OCI-M1 (cell line): ENCODE measurements at regions not wholly inside any gene's neighbourhood (a gene's known extent, or its start where the extent isn't known, plus 50 kb on each side); places are given as distances from the start of the nearest gene placed in this dataset.

Experiments used
- DNase-seq: peaks from one replicate; lab custom pipeline; 2025; lab: John Stamatoyannopoulos, UW

DNA sequence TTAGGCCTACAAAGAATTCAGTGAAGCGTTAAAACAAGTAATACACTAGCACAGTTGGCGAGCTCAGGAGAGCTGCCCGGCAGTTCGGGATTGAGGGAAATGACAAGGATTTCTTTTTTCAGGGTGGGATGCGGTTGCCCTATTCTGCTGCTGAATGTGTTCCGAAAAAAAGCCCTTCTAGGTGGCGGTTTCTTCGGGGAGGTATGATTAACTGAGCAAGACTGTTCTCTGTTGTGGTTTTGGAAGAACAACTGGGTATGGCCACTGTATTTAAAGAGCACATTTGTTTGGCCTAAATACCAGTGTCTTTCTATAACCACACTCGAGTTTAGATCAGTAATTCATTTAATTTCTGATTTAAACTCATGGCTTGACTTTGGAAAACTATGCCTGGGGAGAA is 459.7 kb upstream of the FAT1 start:
- no peak for DNase-seq

DNA sequence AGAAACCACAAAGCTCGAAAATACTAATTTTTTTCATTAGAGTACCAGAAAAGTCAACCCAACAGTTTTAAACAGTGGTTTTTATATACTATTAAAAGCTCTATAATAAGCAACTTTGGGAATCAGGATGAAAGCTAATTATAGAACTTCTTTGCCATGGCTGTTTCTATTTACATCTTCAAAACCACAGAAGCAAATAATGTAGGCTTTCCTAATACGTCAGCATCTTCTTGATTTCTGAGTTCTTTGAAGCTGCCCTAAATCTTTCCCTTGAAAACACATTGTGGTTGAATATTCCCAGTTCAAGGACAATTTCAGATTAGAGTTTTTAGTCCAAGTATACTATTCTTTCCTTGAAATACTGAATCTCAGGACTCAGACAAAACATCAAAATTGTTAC is 460.2 kb upstream of the FAT1 start:
- no peak for DNase-seq

DNA sequence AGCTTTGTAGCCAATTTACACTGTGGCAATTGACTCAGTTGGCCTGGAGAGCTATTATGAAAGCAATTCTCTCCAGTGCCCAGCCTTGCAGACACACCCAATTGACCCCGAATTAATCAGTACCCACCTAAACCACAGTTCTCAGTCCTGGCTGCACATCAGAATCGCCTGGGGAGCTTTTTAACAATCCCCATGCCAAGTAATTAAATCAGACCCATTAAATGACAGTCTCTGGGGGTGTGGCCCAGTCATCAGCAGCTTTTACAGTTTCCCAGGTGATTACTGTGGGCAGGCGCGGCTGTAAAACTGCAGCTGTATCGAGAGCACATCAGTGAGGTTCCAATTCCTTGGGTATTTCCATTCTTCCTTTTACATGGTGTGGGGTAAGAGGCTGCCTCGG is 460.9 kb upstream of the FAT1 start:
- DNase-seq: no peak

DNA sequence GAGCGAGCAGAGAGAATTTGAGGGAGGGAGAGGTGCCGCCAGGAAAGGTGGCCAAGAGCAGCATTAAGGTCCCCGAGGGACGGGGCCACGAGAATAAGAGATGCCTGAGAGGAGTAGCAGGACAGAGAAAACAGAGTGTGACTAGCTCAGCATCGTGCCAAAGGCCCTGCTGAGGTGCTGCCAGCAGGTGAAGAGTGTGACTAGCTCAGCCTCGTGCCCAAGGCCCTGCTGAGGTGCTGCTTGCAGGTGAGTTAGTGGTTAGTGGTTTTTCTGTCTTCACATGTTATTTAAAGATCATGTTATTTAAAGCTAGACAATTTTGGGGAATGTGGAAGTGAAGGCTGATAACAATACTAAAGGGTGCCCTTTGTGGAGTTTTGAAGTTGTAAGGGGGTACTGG is 464.5 kb upstream of the FAT1 start:
- no peak for DNase-seq

DNA sequence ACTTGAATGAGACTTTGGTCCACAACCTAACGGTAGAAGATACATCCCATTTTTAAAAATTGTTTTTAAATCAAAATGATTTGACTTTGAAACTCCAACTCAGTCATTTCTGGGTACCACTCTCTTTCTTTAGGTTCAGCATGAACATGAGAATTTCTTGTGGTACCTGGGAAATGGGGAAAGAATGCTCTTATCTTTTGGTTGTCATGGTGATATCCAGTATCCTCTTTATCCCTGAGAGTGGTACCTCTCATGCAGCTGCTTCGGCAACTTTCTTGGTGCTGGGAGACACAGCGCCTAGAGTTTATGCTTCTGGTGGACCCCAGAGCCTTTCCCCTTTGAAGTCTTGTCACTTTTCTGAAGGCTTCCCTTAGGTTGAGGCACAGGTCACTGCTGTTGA is 465.1 kb upstream of the FAT1 start:
- no peak for DNase-seq

DNA sequence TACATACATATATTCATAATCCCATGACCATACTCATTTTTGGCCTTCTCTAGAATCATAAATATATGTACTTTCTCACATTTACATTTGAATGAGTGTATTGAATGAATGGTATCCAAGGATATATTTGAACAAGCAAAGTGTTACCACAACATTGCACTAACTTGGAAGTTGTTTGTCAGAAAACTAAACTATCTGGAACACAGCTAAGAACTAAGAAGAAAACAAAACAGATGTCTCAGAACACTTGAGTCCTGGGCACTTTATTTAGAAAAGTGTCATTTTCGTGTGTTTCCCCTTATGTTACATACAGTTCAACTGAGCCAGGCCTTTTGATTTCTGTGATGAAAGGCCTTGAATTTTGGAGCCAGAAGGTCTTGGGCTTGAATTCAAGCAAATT is 466.7 kb upstream of the FAT1 start:
- no peak for DNase-seq

DNA sequence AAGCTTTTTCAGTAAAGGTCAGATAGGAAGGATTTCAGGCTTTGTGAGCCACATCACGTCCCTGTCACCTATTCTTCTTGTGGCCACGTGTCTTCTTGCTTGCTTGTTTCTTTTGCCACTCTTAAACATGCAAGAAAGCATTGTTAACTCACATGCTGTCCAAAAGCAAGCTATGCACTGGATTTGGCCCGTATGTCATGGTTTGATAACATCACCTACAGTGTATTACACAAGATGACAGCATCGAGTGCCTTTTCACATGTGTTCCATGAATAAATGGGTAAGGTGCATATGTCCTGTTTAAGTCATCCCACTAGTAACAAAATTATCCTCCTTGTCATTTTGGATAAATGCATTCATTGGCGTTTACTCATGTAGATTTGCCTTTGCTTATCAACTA is 468.0 kb upstream of the FAT1 start:
- DNase-seq: peak; percentile 23

DNA sequence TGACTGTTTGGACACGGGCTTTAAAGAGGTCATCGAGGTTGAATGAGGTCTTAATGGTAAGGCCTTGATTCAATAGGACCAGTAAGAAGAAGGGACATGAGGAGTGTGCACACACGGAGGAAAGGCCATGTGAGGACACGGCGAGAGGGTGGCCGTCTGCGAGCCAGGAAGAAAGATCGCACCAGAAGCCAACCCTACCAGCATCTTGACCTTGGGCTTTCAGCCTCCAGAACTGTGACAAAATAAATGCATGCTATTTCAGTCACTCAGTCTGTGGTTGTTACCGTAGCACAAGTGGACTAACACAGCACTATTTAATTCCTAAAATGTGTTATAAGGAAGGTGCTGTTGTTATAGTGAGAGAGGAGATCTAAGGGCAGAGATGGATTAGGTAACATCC is 468.6 kb upstream of the FAT1 start:
- DNase-seq: no peak

DNA sequence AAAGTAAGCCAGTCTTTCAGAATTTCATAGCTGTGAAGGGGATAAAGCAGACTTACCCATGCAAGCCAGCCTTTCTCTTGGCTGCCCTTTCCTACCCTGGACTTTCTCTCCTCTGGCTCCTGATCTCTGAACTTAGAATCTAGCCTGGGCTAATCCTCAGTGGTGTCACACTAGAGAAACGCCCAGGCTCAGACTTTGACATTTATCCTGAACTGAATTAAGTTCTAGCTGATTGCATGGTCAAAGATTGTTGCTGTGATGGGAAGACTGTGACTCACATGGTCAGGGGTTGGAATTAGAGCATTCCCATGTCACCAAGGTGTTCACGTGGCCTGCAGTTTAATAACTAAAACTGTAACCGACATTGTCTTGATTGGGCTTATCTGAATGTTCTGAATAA is 469.5 kb upstream of the FAT1 start:
- DNase-seq: no peak

DNA sequence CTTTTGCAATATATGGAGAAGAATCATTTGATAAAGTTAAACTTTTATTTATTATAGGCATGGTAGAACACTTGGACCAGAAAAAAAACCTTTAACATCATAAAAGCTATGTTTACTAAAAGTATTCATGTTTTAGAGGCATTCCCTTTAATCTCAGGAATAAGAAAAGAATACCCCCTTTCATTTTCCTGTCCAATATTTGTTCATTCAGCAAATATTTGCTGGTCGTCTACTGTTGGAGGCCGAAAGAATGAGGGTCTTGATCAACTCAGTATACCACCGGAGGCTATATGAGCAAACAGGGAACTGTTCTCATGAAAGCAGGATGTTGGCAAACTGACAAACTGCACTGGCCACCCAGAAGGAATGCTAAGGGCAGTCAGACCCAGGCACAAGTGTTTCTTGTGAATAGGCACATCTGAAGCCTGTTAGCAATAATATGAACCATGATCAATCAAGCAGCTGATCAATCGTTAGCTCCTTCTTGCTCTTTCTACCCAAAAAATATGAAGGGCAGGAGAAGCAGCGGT is 480.8 kb upstream of the FAT1 start:
- DNase-seq: no peak

DNA sequence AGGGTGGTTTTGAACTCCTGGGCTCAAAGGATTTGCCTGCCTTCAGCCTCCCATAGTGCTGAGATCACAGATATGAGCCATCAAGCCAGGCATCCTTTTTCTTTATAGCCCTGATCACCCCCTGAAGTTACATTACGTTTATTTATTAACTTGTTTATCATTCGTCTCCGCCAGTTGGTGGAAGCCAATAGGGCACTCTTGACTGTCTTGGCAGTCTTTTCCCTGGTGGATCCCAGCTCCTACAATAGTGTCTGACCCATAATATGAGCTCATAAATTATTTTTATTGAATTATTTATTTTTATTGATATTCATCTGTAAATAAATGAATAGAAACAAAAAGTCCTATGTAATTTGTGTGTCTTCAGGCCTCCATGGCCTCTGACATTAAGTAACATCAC is 484.3 kb upstream of the FAT1 start:
- no peak for DNase-seq

DNA sequence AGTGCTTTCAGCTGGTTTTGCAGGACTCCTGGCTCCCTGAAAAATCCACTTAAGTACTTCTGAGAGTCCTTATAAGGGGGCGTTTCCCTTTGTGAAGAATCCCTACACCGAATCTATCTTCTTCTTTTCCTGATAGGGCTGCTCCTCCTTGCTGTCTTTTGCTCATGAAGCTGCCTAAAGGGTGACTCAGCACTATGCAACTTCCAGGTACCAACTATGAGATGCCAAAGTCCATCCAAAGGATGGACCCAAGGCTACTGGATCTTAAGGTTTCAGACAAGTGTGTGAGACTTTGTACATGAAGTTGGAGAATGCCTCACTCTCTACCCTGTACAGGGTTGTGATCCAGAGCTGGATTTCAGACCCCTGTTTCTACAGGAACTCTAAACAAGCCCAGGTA is 485.0 kb upstream of the FAT1 start:
- no peak for DNase-seq

DNA sequence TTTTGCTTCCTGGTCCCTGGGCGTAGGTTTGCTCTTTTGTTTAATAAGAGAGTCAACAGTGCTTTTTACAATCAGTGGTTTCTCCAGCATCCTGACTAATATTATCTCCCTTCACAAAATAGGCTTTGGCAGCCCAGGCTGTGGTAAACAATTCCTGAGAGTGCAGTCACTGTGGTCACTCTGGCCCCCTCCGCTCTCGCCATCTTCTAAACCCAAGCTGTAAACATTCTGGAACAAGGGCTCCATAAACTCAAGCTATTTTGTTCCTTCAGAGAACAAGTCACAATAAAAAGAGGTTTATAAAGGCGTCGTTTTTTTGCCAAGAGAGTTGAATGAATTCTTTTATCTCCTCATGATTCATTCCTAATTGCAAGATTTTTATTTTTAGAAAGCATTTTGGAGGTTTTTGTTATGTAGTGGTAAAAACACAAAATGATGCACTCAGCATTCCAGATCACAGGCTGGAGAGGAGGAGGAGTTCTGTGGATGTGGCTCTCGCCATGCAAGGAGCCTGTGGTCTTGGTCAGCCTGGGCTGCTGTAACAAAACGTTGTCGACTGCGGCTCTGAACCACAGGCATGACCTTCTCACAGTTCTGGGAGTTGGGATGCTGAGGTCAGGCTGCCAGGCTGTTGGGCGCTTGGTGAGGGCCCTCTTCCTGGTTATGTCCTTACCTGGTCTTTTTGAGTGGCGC is 486.4 kb upstream of the FAT1 start:
- no peak for DNase-seq

DNA sequence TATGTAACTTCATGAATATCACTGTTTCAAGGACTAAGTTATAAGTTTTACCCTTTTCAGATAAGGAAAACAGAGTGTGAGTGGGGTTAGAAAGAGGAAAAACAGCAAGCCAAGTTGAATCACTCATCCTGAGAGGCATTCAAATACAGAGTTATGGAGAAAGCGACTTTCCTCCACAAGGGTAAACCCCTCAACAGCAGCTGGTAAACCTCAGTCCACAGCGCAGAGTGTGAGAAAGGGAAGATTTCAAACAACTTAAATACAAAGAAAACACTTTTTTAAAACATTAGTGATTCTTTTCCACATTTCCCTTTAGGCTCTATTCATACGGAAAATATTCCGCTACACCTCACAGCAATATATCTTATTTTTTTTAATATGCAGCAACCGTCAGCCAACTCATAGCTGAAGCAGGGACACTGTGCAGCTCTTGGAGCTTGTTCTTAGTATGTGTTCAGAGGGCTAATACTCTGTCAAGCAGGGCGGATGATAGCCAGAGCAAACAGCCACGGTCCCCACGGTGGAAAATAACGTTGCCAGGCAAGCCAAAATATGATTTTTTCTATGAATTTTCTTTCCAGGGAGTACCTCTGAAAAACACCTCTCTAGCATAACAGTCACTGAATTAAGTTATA is 488.9 kb upstream of the FAT1 start:
- DNase-seq: no peak

DNA sequence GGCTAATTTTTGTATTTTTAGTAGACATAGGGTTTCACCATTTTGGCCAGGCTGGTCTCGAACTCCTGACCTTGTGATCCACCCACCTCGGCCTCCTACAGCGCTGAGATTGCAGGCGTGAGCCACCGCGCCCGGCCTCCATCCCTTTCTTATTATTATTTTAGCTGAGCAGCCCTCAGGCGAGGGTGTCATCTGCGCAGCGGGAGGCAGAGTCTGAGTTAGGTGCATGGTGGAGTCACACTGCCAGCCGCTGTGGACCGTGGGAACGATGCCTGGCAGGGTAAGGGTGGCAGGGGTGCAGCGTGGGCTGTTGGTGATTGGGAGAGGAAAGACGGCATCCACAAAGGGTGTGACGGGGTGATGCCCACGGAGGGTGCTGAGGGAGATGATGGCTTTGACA is 491.8 kb upstream of the FAT1 start:
- DNase-seq: no peak

DNA sequence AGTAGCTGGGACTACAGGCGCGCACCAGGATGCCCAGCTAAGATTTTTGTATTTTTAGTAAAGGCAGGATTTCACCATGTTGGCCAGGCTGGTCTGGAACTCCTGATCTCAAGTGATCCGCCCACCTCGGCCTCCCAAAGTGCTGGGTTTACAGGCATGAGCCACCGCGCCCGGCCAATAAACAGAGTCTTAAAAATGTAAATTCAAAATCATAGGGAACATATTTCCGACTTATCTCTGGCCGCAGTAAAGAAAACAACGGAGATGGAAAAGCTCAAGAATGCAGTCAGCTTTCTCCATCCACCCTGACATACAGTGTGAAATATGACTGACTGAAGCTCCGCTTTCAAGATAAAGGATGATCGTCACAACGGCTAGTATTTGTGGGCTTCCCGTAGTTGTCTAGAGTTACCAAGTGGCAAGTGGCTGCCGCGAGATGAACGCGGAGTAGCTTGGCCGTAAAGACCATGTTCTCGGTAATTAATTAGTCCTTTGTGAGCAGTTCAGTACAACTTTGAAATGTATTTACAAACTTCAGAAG is 495.1 kb upstream of the FAT1 start:
- no peak for DNase-seq

DNA sequence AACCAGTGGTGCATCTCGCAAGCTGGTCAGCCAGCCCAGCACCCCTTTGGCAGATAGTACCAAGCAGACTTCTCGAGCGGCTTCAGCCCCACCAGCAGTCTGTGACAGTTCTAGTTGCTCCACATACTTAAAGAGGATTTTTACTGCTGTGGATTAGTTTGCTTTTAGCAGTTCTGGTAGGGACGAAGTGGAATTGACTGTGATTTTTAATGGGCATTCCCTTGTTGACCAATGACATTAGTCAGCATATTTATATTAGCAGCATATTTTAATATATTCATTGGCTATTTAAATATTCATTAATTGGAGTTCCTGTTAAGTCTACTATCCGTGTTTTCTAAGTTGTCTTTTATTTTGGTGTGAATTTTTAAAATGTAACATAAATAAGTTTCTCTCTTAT is 500.9 kb upstream of the FAT1 start:
- DNase-seq: no peak

DNA sequence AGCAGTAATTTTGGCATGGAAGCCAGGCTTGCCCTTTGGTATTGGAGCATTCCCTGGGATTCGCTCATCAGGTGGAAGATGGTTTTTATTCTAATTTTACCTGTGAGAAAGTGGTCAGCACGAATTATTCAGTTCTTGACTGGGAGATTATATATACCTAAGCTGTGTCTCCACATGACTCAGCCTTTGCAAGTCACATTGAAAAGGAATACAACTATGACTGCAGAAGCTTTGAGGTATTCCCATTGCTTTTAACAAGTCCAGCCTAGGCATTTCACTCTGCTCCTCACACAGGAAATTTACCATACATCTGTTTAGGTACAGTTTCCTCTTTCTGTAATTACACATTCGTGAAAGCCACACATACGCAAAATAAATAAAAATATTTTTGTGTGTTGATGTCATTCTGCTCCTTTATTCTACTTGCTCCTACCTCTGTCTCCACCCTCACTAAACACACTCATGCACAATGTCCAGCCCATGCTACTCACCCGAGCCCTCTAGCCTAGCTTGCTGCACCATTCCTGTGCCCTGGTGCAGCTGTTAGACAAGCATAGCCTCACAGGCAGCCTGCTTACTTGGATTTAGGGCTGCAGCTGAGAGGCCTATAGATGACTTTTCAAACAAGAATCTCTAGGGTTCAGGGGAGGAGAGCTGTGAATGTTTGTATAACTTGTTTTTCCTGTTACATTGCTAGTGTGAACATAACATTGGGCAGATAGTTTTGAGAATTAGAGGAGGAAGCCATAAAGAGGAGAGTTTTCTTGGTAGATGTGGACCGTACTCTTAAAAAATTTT is 504.4 kb upstream of the FAT1 start:
- no peak for DNase-seq

DNA sequence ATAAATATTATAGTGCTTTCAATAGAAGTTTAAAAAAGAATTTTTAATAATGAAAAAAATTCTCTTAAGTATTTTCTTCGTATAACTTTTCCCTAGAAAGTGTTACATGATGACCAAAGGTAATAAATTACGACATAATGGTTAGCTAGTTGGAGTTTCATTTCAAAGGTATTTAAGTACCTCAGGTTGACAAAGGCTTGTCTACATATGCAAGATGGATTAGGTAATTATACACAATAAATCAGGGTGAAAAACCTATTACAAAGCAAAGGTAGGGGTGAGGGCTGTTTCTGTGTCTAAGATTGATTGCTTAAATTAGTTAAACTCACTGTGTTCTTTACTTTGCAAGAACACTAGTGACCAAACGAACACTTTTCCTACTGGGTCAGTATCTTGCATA is 508.5 kb upstream of the FAT1 start:
- no peak for DNase-seq

DNA sequence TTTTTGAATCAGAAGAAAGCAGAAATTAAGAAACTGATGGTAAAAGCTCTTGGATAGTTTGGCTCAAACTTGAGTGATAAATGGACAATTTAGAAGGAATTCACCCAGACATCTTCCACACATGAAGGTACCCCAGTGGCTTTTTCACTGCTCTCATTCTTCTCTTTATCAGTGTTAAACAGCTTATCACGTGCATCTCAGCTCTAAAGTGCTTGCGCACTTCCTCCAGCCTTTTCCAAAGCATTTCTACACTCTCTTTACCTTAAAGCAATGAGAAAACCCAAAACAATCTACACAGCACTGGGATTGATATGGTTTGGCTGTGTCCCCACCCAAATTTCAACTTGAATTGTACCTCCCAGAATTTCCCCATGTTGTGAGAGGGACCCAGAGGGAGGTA is 509.1 kb upstream of the FAT1 start:
- no peak for DNase-seq

DNA sequence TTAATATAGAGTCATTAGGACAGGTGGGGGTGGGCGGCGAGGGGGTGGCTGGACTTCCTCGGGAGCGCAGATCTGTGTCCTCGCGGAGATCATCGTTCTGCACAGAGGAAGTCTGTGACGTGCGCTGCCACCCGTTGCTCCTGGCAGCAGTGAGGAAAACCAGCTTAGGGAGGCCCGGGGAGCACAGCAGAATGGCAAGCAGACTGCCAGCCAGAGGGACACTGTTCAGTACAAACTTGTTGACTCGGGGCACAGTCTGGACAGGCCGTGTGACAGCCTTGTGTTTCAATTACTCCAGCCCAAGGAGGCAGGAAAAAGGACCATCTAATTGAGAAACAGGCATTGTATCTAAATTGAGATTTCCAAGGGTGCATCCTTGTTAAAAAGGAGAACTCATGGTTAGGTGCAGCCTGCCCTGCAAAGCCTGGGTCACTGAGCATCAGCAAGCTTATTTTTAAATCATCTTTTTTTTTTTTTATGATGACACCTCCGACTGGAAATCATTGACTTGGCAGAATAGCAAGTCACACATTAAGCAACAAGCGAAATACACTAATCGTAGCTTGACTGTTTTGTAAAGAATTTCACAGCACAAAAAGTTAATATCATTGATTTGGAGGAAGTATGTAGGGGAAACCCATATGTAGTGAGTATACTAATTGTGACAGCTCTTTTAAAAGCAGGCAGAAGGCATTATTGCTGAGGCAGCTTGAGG is 512.0 kb upstream of the FAT1 start:
- DNase-seq: no peak

DNA sequence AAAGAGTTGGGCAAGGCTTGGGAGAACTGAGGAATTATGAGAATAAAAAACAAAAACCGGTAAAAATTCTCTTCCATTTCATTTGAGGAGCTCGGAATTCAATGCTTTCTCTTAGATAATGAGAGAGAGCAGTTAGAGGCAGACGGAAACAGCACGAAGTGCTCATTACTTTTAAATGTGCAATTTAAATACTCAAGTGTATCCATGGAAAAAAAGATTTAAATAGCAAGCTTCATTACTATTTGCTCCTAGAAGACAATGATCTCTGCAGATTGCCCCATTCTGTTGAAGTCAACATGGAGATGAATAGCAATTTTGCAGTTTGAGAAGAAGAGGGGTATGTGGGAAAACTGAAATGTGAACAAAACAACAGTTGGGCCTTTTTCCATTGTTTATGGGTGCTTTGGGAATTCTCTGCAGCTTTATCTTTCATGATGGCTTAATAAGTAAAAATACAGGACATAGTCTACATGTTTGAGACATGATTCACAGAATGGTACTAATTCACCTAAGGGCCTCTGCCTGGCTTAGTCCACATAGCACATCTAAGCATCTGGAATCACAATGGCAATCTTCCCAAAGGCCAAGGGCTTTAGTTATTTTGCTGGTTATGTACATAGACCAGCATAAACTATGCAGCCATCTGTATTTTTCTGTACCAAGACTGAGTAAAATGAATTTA is 512.7 kb upstream of the FAT1 start:
- DNase-seq: no peak
